Karpas-422 (cell line): ENCODE measurements at regions not wholly inside any gene's neighbourhood (a gene's known extent, or its start where the extent isn't known, plus 50 kb on each side); places are given as distances from the start of the nearest gene placed in this dataset.

Experiments
- DNase-seq: peaks from one replicate; pipeline ENCODE4 v3.0.0-alpha.2; 2015
- H2AFZ ChIP-seq: fragments of 200-600 bp; sonication (generic); 2 replicates; pipeline ENCODE4 v1.6.1; 2014; ENCODE audit warnings: antibody characterized with exemption, low read length, mixed read lengths
- H3K27ac ChIP-seq: fragments of 200-600 bp; sonication (generic); 2 replicates; pipeline ENCODE4 v1.5.1; 2014; ENCODE audit warnings: mild to moderate bottlenecking, low read length, moderate library complexity
- H3K27me3 ChIP-seq: fragments of 200-600 bp; sonication (generic); 2 replicates; pipeline ENCODE4 v1.6.1; 2014; ENCODE audit warnings: low read length, mixed read lengths
- H3K36me3 ChIP-seq: fragments of 200-600 bp; sonication (generic); 2 replicates; pipeline ENCODE4 v1.6.1; 2014; ENCODE audit warnings: low read length, mixed read lengths; ENCODE audit not compliant: insufficient read depth
- H3K4me1 ChIP-seq: fragments of 200-600 bp; sonication (generic); 2 replicates; pipeline ENCODE4 v1.6.1; 2014; ENCODE audit warnings: mild to moderate bottlenecking, low read length, mixed read lengths
- H3K4me2 ChIP-seq: fragments of 200-600 bp; sonication (generic); 2 replicates; pipeline ENCODE4 v1.6.1; 2014; ENCODE audit warnings: low read length, low read depth, mild to moderate bottlenecking; ENCODE audit not compliant: poor library complexity, severe bottlenecking
- H3K4me3 ChIP-seq: fragments of 200-600 bp; sonication (generic); 2 replicates; pipeline ENCODE4 v1.5.1; 2014; ENCODE audit warnings: mild to moderate bottlenecking, antibody characterized with exemption, low read length, mixed read lengths
- H3K79me2 ChIP-seq: fragments of 200-600 bp; sonication (generic); 2 replicates; pipeline ENCODE4 v1.6.1; 2014; ENCODE audit warnings: mild to moderate bottlenecking, low read length, mixed read lengths
- H3K9ac ChIP-seq: fragments of 200-600 bp; sonication (generic); 2 replicates; pipeline ENCODE4 v1.6.0; 2014; ENCODE audit warnings: low read length
- H3K9me2 ChIP-seq: fragments of 200-600 bp; sonication (generic), shearing (Covaris generic); replicated peaks from 2 replicates; pipeline ENCODE4 v1.6.0; 2014; ENCODE audit warnings: mild to moderate bottlenecking, low read length, moderate library complexity; ENCODE audit not compliant: insufficient read depth
- H3K9me3 ChIP-seq: fragments of 300-700, 200-600 bp; sonication (generic); 2 replicates; pipeline ENCODE4 v1.6.1; 2014; ENCODE audit warnings: low read length, mixed read lengths
- H4K20me1 ChIP-seq: fragments of 200-600 bp; sonication (generic); 2 replicates; pipeline ENCODE4 v1.6.1; 2014; ENCODE audit warnings: mild to moderate bottlenecking, antibody characterized with exemption, low read length, low read depth; ENCODE audit not compliant: insufficient read depth

DNA sequence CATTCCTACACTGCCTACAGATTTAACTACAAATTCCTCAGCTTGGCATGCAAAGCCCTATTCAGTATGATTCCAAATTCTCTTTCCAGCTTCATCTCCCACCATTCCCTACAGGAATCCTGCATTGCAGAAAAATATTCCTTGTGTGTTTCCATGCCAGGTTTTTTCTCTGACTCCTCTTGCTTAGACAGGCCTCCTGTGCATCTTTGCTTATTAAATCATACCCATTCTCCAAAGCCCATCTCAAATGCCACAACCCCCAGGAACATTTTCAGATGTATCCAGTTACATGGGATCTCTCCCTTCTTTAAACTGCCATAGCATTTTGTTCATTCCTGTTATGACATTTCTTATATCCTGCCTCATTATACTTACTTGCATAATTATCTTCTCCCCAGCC, 106.4 kb upstream of the GRIA3 start:
- H3K9me3 ChIP-seq: peaks cover 7% of the 10 kb centered on the region
- H2AFZ ChIP-seq: no peak overlapping the region
- DNase-seq: no peak
- no peaks in the 10 kb centered on the region for H3K4me1 ChIP-seq
- no peaks in the 10 kb centered on the region for H3K36me3 ChIP-seq
- no peaks in the 10 kb centered on the region; the same call in 1 of the 2 replicates for H3K9me2 ChIP-seq
- no peak overlapping the region for H3K4me3 ChIP-seq
- H3K79me2 ChIP-seq: no peaks in the 10 kb centered on the region
- H3K27me3 ChIP-seq: no peaks in the 10 kb centered on the region
- H4K20me1 ChIP-seq: no peaks in the 10 kb centered on the region
- no peak overlapping the region for H3K9ac ChIP-seq
- H3K4me2 ChIP-seq: no peak overlapping the region
- H3K27ac ChIP-seq: no peak overlapping the region

DNA sequence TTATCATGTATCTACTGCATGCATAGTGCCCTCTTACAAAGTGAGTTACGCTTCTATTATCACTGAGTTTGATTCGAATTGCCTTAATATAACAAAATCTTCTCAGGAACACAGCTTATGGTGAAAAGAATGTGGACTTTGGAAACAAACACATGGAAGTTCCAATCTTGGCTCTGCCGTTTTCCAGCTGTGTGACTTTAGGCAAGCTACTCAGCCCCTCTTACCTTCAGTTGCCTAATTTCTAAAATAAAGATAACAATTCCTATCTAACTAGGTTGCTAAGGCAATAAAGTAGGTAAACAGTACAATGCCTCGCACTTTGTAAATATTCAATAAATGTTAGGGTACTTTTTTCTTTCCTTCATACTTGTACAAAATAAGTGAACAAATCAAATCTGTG, 104.0 kb upstream of the GRIA3 start:
- no peaks in the 10 kb centered on the region for H3K36me3 ChIP-seq
- no peaks in the 10 kb centered on the region for H3K4me1 ChIP-seq
- no peak overlapping the region for H3K4me2 ChIP-seq
- no peaks in the 10 kb centered on the region for H3K27me3 ChIP-seq
- no peaks in the 10 kb centered on the region for H3K79me2 ChIP-seq
- no peaks in the 10 kb centered on the region for H4K20me1 ChIP-seq
- peaks cover 3% of the 10 kb centered on the region for H3K9me3 ChIP-seq
- H3K4me3 ChIP-seq: no peak overlapping the region
- no peak overlapping the region for H3K27ac ChIP-seq
- DNase-seq: no peak
- H3K9me2 ChIP-seq: no peaks in the 10 kb centered on the region; the same call in 1 of the 2 replicates
- H2AFZ ChIP-seq: no peak overlapping the region
- no peak overlapping the region for H3K9ac ChIP-seq

DNA sequence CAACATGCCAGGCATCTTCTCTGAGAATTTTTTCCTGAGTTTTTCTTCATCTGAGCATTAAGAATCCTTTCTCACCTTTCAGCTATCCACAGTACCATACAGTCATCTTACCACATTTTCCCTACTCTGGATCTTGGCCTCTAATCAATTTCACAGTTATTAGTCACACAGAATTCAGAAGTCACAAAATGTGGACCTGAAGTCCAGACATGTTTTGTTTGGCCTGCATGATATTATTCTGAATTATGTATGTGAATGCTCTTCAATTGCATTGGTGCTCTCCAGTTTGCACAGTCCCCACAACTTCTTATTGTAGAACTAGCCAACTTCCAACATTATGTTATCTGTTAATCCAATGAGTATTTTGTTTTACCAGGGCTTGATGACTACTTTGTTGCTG, 102.3 kb upstream of the GRIA3 start:
- Histone ChIP-seq H3K4me1 (no peaks in the 10 kb centered on the region), H3K27me3 (no peaks in the 10 kb centered on the region), H3K36me3 (no peaks in the 10 kb centered on the region), H3K9ac (no peak overlapping the region), H3K9me2 (no peaks in the 10 kb centered on the region; the same call in 1 of the 2 replicates), H3K27ac (no peak overlapping the region), H3K79me2 (no peaks in the 10 kb centered on the region), H4K20me1 (no peaks in the 10 kb centered on the region), H3K4me3 (no peak overlapping the region), H2AFZ (no peak overlapping the region), H3K9me3 (peaks cover 3% of the 10 kb centered on the region), H3K4me2 (no peak overlapping the region)
- DNase-seq: no peak

DNA sequence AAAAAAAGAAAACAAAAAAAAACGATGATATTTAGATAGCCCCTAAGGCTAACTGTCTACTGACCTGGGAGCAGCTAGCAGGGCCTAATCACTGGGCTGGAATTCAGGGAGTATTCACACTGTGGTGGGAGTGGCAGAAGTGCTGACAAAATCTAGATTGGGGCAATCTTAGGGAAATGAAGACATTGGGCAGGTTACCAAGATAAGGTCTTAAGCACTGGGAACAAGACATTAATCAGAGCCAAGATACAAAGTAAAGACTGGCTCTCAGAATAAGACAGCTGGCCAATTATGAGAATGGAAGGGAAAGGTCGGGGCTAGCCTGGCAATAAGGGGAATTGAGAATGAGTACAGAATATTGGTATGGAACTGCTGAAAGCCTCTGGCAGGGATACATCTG, 100.2 kb upstream of the GRIA3 start:
- peaks cover 7% of the 10 kb centered on the region for H3K9me3 ChIP-seq
- H3K4me2 ChIP-seq: no peak overlapping the region
- no peak overlapping the region for H3K9ac ChIP-seq
- H3K27ac ChIP-seq: no peak overlapping the region
- no peak for DNase-seq
- H3K4me3 ChIP-seq: no peak overlapping the region
- H3K27me3 ChIP-seq: no peaks in the 10 kb centered on the region
- H3K4me1 ChIP-seq: no peaks in the 10 kb centered on the region
- H2AFZ ChIP-seq: no peak overlapping the region
- no peaks in the 10 kb centered on the region; the same call in 1 of the 2 replicates for H3K9me2 ChIP-seq
- no peaks in the 10 kb centered on the region for H4K20me1 ChIP-seq
- H3K79me2 ChIP-seq: no peaks in the 10 kb centered on the region
- H3K36me3 ChIP-seq: no peaks in the 10 kb centered on the region

DNA sequence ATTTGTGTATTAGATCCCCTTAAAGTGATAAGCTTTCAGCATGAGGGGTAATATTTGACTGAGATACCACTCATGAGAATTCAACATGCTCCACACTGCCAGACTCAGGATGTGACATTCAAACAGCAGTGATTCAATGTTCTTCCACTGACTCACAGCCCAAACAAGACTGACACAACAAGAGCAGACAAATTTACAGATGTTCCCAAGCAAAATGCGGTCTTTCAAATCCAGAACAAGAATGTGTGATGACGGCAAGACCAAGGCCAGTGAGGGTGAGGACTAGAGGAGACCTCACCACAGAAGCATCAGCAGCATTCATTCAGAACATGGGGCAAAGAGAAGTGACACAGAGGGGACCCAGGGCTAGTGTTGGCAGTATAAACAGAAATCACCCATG, 99.3 kb upstream of the GRIA3 start:
- Histone ChIP-seq H3K9me2 (no peaks in the 10 kb centered on the region; the same call in 1 of the 2 replicates), H2AFZ (no peak overlapping the region), H3K79me2 (no peaks in the 10 kb centered on the region), H3K9me3 (peaks cover 12% of the 10 kb centered on the region), H3K4me1 (no peaks in the 10 kb centered on the region), H3K4me2 (no peak overlapping the region), H3K27ac (no peak overlapping the region), H3K9ac (no peak overlapping the region), H3K36me3 (no peaks in the 10 kb centered on the region), H3K4me3 (no peak overlapping the region), H3K27me3 (no peaks in the 10 kb centered on the region), H4K20me1 (no peaks in the 10 kb centered on the region)
- no peak for DNase-seq

DNA sequence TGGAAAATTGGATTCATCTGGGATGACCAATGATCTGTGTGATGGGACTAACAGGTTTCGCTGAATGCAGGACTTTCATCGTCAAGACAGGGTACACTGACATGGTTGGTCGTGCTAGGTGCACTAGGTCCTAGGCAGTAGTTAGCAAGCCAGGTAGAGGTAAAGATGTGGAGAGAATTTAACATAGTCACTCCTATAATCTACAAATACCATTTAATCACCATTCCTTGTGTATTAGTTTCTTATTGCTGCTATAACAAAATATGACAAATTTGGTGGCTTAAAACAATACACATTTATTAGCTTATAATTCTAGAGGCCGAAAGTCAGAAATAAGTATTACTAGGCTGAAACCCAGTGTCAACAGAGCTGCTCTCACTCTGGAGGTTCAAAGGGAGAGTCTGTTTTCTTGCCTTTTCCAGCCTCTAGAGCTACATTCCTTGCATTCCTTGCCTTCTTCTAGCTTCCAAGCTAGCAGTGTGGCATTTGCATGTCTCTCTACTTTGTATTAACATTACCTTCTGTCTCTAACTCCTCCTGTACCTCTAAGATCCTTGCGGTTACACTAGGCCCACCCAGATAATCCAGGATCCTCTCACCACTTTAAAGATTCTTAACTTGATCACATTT, 98.7 kb upstream of the GRIA3 start:
- no peak overlapping the region for H3K4me2 ChIP-seq

DNA sequence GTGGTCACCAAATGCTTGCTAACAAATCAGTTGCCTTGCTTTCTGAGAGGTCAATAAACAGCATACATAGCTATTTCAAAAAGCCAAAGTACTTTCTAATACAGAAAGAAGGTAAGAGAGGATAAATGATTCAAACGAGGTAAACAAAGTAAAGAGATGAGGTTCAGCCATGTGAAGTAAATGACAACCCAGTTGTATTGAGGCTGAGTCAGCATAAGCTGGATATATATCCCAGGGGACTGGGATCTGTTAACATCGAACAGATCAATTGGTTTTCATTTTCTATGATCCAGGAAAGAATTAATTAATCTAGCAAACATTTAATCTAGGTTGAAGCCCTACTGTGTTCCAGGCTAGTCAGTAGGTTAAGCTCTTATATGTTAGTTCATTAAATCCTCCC, 97.3 kb upstream of the GRIA3 start:
- no peak overlapping the region for H3K4me2 ChIP-seq
- no peak overlapping the region for H2AFZ ChIP-seq
- no peak overlapping the region for H3K9ac ChIP-seq
- no peak overlapping the region for H3K27ac ChIP-seq
- no peaks in the 10 kb centered on the region for H3K4me1 ChIP-seq
- no peaks in the 10 kb centered on the region for H4K20me1 ChIP-seq
- no peak overlapping the region for H3K4me3 ChIP-seq
- peaks cover 14% of the 10 kb centered on the region for H3K9me3 ChIP-seq
- H3K79me2 ChIP-seq: no peaks in the 10 kb centered on the region
- H3K9me2 ChIP-seq: no peaks in the 10 kb centered on the region; the same call in 1 of the 2 replicates
- no peaks in the 10 kb centered on the region for H3K36me3 ChIP-seq
- DNase-seq: no peak
- no peaks in the 10 kb centered on the region for H3K27me3 ChIP-seq

More for the DNA sequence above, 98.7 kb upstream of the GRIA3 start:
- Histone ChIP-seq H3K4me1 (no peaks in the 10 kb centered on the region), H4K20me1 (no peaks in the 10 kb centered on the region), H3K27me3 (no peaks in the 10 kb centered on the region), H2AFZ (no peak overlapping the region), H3K9ac (no peak overlapping the region), H3K27ac (no peak overlapping the region), H3K9me2 (no peaks in the 10 kb centered on the region; the same call in 1 of the 2 replicates), H3K36me3 (no peaks in the 10 kb centered on the region), H3K79me2 (no peaks in the 10 kb centered on the region), H3K9me3 (peaks cover 12% of the 10 kb centered on the region), H3K4me3 (no peak overlapping the region)
- no peak for DNase-seq

DNA sequence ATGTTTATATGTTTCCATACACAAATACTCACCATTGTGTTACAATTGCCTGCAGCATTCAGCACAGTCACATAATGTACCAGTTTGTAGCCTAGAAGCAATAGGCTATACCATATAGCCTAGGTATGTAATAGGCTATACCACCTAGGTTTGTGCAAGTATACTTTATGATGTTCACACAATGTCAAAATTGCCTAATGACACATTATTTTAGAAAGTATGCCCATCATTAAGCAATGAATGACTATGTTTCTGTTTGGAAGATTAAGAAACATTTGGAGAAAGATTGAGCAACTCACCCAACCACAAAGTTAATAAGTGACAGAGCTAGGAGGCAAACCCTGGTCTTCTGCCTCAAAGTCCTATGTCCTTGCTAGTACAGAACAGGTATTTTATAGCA, 96.8 kb upstream of the GRIA3 start:
- no peak overlapping the region for H3K9ac ChIP-seq
- no peak overlapping the region for H2AFZ ChIP-seq
- no peaks in the 10 kb centered on the region for H3K27me3 ChIP-seq
- no peak overlapping the region for H3K27ac ChIP-seq
- H3K4me2 ChIP-seq: no peak overlapping the region
- no peaks in the 10 kb centered on the region for H3K4me1 ChIP-seq
- H3K9me3 ChIP-seq: peaks cover 14% of the 10 kb centered on the region
- H4K20me1 ChIP-seq: no peaks in the 10 kb centered on the region
- H3K4me3 ChIP-seq: no peak overlapping the region
- no peaks in the 10 kb centered on the region for H3K36me3 ChIP-seq
- H3K79me2 ChIP-seq: no peaks in the 10 kb centered on the region
- no peak for DNase-seq
- no peaks in the 10 kb centered on the region for H3K9me2 ChIP-seq
